ENCODE measurements at regions not wholly inside any gene's neighbourhood (a gene's known extent, or its start where the extent isn't known, plus 50 kb on each side); places are given as distances from the start of the nearest gene placed in this dataset.
A peak's percentile ranks its signal among the peaks of the same experiment; 100 is the strongest.
"Not testable (repeated sequence)": the region's sequence is repeated elsewhere in the genome, so short reads cannot be mapped to it uniquely, and the experiment has no call there.

GRCh38 chr18:6525604-6526003 is 110.9 kb upstream of the L3MBTL4 start:
- DNase-seq (ENCODE audit: low spot score), result no peak

- DNase-seq (ENCODE audit: low spot score), result no peak
Measured at GRCh38 chr18:6537475-6537874, 122.8 kb upstream of the L3MBTL4 start.

- not testable (repeated sequence) for DNase-seq (ENCODE audit: low spot score)
Measured at GRCh38 chr18:6541131-6541679, 126.5 kb upstream of the L3MBTL4 start.

- no peak for DNase-seq (ENCODE audit: low spot score)
Measured at GRCh38 chr18:6542296-6542695, 127.6 kb upstream of the L3MBTL4 start.

GRCh38 chr18:6543330-6543908 is 128.7 kb upstream of the L3MBTL4 start:
- DNase-seq (ENCODE audit: low spot score), result peak; percentile 19

- DNase-seq (ENCODE audit: low spot score), result no peak
Measured at GRCh38 chr18:6546229-6546628, 131.5 kb upstream of the L3MBTL4 start.

GRCh38 chr18:6547476-6547875 is 132.8 kb upstream of the L3MBTL4 start:
- DNase-seq (ENCODE audit: low spot score), result no peak

GRCh38 chr18:6553234-6553900 is 138.7 kb upstream of the L3MBTL4 start:
- DNase-seq (ENCODE audit: low spot score), result no peak

- DNase-seq (ENCODE audit: low spot score), result no peak
Measured at GRCh38 chr18:6557057-6557769, 142.5 kb upstream of the L3MBTL4 start.

GRCh38 chr18:6557770-6558248 is 143.1 kb upstream of the L3MBTL4 start:
- DNase-seq (ENCODE audit: low spot score), result no peak

- DNase-seq (ENCODE audit: low spot score), result no peak
Measured at GRCh38 chr18:6558446-6559156, 143.9 kb upstream of the L3MBTL4 start.

GRCh38 chr18:6559296-6559695 is 144.6 kb upstream of the L3MBTL4 start:
- no peak for DNase-seq (ENCODE audit: low spot score)

- no peak for DNase-seq (ENCODE audit: low spot score)
Measured at GRCh38 chr18:6561016-6561415, 146.3 kb upstream of the L3MBTL4 start.

- DNase-seq (ENCODE audit: low spot score), result no peak
Measured at GRCh38 chr18:6561420-6561861, 146.7 kb upstream of the L3MBTL4 start.

GRCh38 chr18:6561862-6562291 is 147.2 kb upstream of the L3MBTL4 start:
- DNase-seq (ENCODE audit: low spot score), result no peak

- DNase-seq (ENCODE audit: low spot score), result no peak
Measured at GRCh38 chr18:6563896-6564295, 149.2 kb upstream of the L3MBTL4 start.

GRCh38 chr18:6564950-6565814 is 150.5 kb upstream of the L3MBTL4 start:
- no peak for DNase-seq (ENCODE audit: low spot score)

- DNase-seq (ENCODE audit: low spot score), result no peak
Measured at GRCh38 chr18:6565815-6566081, 151.0 kb upstream of the L3MBTL4 start.

- peak; percentile 36 for DNase-seq (ENCODE audit: low spot score)
Measured at GRCh38 chr18:6566338-6566911, 151.7 kb upstream of the L3MBTL4 start.

- no peak for DNase-seq (ENCODE audit: low spot score)
Measured at GRCh38 chr18:6569813-6570212, 155.1 kb upstream of the L3MBTL4 start.

Data from A172 (cell line).